WERI-Rb-1 (cell line): ENCODE measurements at regions not wholly inside any gene's neighbourhood (a gene's known extent, or its start where the extent isn't known, plus 50 kb on each side); places are given as distances from the start of the nearest gene placed in this dataset.
"Not testable (repeated sequence)": the region's sequence is repeated elsewhere in the genome, so short reads cannot be mapped to it uniquely, and the experiment has no call there.

Experiments
- DNase-seq: peaks from one replicate; pipeline ENCODE4 v3.0.0-alpha.2; 2020
- H3K27ac ChIP-seq: fragments of 250-450 bp; sonication (Bioruptor Pico); 2 replicates; pipeline ENCODE4 v1.5.1; 2020; ENCODE audit warnings: mild to moderate bottlenecking, moderate library complexity
- H3K27me3 ChIP-seq: fragments of 250-450 bp; sonication (Bioruptor Pico); 2 replicates; pipeline ENCODE4 v1.5.1; 2021; ENCODE audit warnings: mild to moderate bottlenecking, low read depth, moderate library complexity; ENCODE audit not compliant: insufficient read depth, severe bottlenecking
- H3K36me3 ChIP-seq: fragments of 250-450 bp; sonication (Bioruptor Pico); 2 replicates; pipeline ENCODE4 v1.5.1; 2020; ENCODE audit warnings: mild to moderate bottlenecking, moderate library complexity
- H3K4me3 ChIP-seq: 2 replicates; pipeline ENCODE4 v1.5.1; 2011; ENCODE audit warnings: low read depth, mild to moderate bottlenecking, control low read depth, low read length
- H3K9me3 ChIP-seq: fragments of 250-450 bp; sonication (Bioruptor Pico); 2 replicates; pipeline ENCODE4 v1.5.1; 2021; ENCODE audit warnings: mild to moderate bottlenecking, moderate library complexity; ENCODE audit not compliant: severe bottlenecking
- CTCF ChIP-seq: IDR thresholded peaks from 2 replicates; pipeline ENCODE4 v1.5.1; 2011; ENCODE audit warnings: low read depth, mild to moderate bottlenecking, control low read depth, inconsistent platforms, low read length

- DNase-seq = no peak
- TF ChIP-seq CTCF = no peak
- Histone ChIP-seq H3K27ac (no peak overlapping the region), H3K9me3 (no peaks in the 10 kb centered on the region), H3K27me3 (no peaks in the 10 kb centered on the region), H3K36me3 (no peaks in the 10 kb centered on the region), H3K4me3 (no peak overlapping the region)
Observed at GRCh38 chr12:28750946-28751685, 398.0 kb upstream of the FAR2 start.

DNA sequence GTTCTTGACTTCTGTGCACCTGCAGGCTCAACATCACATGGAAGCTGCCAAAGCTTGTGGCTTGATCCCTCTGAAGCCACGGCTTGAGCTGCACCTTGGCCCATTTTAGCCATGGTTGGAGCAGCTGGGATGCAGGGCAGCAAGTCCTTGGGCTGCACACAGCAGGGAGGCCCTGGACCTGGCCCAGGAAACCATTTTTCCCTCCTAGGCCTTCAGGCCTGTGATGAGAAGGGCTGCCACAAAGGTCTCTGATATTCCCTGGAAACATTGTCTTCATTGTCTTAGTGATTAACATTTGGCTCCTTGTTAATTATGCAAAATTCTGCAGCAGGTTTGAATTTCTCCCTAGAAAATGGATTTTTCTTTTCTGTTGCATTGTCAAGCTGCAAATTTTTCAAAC, 394.1 kb upstream of the FAR2 start:
- Histone ChIP-seq H3K27ac (no peak overlapping the region), H3K27me3 (no peaks in the 10 kb centered on the region), H3K9me3 (no peaks in the 10 kb centered on the region), H3K36me3 (no peaks in the 10 kb centered on the region), H3K4me3 (no peak overlapping the region)
- no peak for DNase-seq
- no peak for TF ChIP-seq CTCF

DNA sequence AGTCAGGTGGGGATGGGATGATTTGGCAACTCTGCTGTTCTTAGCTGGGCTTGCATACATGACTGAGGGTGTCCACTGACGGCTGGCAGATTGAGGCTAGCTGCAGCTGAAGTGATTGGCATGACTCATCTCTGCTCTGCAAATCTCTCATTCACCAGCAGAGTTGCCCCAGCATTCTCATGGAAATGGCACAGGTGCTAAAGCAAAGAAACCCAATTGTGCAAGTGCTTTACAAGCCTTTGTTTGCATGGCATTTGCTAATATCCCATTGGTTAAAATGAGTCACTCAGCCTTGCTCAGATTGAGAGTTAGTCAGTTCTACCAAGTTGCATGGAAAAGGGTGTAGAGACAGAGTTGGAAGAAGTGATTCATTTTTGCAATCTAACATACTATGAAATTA, 389.7 kb upstream of the FAR2 start:
- Histone ChIP-seq H3K9me3 (no peaks in the 10 kb centered on the region), H3K27ac (no peak overlapping the region), H3K36me3 (no peaks in the 10 kb centered on the region), H3K4me3 (no peak overlapping the region), H3K27me3 (no peaks in the 10 kb centered on the region)
- no peak for DNase-seq
- no peak for TF ChIP-seq CTCF

DNA sequence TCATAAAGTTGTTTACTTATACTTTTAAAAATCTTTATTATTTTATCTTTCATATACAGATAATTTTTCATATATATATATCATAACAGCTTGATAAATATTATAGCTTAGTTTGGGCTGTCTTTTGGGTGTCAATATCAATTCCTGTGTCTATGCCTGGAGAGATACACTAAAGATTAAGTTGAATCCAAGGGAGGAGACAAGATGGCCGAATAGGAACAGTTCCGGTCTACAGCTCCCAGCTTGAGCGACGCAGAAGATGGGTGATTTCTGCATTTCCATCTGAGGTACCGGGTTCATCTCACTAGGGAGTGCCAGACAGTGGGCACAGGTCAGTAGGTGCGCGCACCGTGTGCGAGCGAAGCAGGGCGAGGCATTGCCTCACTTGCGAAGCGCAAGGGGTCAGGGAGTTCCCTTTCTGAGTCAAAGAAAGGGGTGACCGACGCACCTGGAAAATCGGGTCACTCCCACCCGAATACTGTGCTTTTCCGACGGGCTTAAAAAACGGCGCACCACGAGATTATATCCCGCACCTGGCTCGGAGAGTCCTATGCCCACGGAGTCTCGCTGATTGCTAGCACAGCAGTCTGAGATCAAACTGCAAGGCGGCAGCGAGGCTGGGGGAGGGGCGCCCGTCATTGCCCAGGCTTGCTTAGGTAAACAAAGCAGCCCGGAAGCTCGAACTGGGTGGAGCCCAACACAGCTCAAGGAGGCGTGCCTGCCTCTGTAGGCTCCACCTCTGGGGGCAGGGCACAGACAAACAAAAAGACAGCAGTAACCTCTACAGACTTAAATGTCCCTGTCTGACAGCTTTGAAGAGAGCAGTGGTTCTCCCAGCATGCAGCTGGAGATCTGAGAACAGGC, 388.8 kb upstream of the FAR2 start:
- H3K9me3 ChIP-seq, DNase-seq, H3K27ac ChIP-seq, H3K27me3 ChIP-seq, H3K36me3 ChIP-seq, H3K4me3 ChIP-seq: not testable (repeated sequence)

GRCh38 chr12:28761897-28762296, 387.2 kb upstream of the FAR2 start:
- not testable (repeated sequence) for H3K36me3 ChIP-seq, DNase-seq, H3K27me3 ChIP-seq, H3K27ac ChIP-seq, H3K4me3 ChIP-seq, H3K9me3 ChIP-seq

DNA sequence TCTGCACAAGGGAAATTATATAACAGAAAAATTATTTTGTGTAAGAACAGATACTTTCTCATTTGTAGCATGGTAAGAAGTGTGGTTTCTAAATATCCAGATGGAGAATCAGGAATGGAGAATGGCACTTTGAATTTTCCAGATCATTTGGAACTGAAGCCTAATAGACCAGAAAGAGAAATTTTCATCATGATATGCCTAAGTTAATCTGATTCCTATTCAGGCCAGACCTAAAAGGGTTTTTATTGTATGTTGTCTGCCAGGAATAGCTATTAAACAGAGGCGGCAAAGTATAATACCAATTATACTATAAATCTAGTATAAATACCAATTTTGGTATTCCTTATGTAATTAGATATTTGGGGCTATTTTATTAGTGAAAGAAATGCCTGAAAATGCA, 382.7 kb upstream of the FAR2 start:
- no peak overlapping the region for H3K4me3 ChIP-seq
- H3K27ac ChIP-seq = no peak overlapping the region
- no peaks in the 10 kb centered on the region for H3K36me3 ChIP-seq
- H3K9me3 ChIP-seq = no peaks in the 10 kb centered on the region
- H3K27me3 ChIP-seq = no peaks in the 10 kb centered on the region
- DNase-seq = no peak
- no peak for TF ChIP-seq CTCF
